ENCODE measurements at regions not wholly inside any gene's neighbourhood (a gene's known extent, or its start where the extent isn't known, plus 50 kb on each side); places are given as distances from the start of the nearest gene placed in this dataset.
"Not testable (repeated sequence)": the region's sequence is repeated elsewhere in the genome, so short reads cannot be mapped to it uniquely, and the experiment has no call there.

DNA sequence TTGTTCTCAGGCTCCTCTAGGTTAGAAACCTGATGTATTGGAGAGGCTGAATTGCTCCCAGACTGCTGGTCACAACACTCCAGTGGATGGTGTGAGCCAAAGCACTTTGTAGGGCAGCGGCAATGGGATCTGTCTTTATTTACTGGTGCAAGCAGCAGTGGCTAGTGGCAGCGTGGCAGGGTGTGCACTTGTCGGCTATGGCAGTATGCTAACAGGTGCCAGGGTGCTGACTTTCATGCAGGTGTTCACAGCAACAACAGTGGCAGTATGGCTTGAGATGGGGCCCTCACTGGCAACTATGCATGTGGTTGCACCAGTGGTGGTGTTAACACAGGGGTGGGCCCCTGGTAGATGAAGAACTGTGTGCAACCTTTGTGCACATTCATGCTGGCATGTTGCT, 347.8 kb downstream of the DSC3 start:
- no peak for DNase-seq

DNA sequence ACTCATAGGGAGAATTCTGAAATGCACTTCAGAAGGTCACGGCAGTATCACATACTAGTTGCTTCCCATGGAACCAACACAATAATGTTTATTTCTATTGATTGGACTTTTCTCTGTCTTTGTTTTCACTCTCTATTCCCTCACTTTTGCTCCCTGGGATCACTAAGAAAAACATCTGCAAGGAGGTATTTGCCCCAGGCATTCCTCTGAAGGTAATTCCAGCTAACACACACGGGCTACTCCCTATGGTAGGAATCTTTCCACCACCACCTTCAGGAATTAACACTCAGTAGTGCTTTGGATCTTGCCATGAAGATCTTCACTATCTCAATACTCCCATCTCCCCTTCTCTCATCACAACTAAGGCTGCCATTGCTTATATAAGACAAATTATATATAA, 353.3 kb downstream of the DSC3 start:
- DNase-seq, result no peak

DNA sequence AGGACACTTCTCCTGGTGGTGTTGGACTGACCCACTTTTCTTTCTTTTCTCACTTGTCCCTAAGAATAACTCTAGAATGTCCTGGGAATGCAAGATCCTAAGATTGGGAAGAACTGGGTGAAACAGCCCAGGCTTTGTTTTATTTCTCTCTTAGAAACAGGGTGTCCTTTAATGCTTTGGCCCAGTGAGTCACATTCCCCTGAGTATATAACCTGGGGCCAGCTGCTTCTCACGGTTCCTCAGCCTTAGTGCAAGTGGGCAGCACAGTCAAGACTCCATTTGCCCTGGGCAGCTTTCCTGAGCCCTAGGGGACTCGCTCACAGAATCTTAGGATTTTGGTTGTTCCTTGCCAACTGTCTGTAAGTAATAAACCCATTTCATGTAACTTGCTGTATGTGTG, 355.0 kb downstream of the DSC3 start:
- DNase-seq, result no peak

DNA sequence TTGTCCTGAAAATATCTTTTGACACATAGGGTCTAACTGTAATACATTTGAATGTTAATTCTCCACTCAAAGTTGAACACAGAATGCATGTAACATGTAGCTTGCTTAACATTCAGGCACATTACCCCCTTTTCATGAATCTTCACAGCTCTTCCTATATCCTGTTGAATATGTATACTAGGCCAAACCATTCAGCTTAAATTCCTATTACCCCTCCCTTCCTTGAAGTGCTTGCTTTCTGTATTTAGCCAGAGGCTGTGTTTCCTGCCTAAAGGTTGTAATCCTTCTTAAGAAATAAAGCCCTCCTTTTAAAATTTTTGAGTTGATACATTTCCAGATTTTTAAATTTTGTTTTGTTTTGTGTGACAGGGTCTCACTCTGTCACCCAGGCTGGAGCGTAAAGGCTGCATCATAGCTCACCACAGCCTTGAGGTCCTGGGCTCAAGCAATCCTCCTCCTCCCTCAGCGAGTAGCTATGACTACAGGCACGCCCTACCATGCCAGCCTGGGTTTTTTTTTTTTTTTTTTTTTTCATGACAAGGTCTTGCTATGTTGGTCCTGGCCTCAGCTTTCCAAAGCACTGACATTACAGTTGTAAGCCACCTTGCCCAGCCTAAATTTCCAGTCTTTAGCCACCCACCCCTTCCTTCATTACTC, 357.6 kb downstream of the DSC3 start:
- no peak for DNase-seq

DNA sequence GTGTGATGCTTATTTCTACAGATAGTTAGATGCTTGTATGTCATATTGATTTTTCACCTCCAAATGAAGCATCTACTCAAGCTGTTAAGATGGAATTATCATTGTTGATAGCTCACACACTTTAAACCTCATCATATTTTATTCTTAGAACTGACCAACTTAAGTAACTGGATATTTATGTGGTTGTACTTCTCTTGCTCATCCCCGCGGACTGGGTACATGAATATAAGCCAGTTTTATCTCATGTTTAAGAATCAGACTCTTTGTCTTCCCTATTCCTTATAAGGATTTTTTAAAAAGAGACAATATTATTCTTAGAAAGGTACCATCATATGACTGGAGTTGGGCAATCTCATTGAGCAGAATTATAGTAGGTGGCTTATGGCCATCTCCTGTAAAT, 358.7 kb downstream of the DSC3 start:
- no peak for DNase-seq

DNA sequence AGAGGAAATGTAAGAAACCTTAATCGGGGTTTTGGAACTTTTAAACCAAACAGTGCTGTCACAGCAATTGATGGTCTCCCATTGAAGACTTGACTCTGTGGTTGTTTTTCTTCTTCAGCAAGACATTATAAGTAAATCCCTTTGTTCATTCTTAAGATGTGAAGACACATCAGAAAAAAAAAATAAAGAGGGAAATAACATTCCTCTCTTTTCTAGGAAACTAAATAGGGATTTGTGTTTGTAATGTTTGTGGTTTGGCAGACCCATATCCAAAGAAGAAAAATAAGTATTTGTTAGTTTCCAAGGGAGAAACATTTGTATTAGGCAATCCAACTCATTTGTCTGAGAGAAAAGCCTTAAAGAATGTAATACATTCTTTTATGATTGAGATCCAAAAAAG, 359.9 kb downstream of the DSC3 start:
- DNase-seq, result no peak

DNA sequence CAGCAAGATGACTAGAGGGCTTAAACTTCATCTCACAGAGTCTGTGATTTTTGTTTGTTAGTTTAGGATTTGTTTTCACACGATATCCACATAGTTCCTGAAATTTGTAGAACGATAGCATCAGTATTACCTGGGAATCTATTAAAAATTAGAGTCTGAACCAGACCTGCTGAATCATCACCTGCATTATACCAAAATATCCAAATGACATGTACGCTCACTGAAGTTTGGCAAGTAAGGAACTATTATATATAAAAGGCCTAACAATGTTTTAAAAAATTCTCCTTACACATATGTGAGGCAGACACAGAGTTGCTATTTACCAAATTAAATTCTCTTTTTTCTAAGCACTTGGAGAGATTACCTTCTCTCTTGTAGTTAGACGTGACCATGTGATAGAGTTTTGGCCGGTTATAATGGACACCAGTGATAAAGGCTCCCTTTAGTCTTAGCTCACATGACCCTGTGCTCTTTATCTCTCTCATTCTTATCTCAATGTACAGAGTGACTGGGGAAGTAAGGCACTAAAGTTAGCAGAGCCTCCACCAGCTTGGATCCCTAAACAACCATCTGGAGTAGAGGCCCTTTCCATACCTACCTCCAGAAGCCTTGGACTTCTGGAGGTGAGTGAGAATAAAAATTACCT, 363.1 kb downstream of the DSC3 start:
- DNase-seq, result no peak

DNA sequence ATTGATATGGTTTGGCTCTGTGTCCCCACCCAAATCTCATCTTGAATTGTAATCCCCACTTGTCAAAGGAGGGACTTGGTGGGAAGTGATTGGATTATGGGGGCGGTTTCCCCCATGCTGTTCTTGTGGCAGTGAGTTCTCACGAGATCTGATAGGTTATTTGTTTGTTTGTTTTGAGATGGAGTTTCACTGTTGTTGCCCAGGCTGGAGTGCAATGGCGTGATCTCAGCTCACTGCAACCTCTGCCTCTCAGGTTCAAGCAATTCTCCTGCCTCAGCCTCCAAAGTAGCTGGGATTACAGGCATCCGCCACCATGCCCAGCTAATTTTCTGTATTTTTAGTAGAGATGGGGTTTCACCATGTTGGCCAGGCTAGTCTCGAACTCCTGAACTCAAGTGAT, 364.7 kb downstream of the DSC3 start:
- DNase-seq, result not testable (repeated sequence)

DNA sequence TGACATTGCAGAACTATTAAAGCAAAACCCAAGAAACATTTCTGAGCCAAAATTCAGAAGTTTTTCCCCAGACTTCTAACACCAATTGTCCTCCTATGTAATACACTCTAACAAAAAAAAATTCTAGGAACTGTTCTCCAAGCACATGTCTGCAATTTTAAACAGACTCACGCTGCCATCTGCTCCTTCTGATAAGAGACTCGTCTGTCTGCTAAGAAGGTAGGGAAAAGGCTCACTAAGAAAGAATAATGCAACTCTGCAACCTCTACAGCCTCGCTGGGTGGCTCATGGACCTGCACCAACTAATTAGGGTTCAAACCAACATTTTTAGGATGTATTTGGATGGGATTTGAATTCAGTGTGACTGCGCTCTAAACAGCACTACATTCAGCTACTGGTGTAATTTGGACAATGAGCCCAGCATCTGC, 366.5 kb downstream of the DSC3 start:
- no peak for DNase-seq

DNA sequence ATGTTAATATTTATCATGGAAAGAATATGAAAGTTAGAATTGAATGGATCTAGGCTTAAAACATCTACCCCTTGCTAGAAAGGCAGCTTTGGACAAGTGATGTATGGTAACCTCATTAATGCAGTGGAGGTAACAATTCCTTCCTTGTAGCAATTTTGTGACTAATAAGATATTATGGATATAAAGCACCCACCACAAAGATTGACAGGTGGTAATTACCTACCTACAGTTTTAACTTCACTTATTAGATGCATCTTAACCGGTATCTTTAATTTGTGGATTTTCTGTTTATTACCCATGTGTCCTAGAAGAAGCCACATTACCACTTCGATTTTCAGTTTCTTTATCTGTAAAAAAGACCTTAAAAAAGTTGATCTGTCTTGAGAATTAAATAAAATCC, 367.0 kb downstream of the DSC3 start:
- DNase-seq, result no peak

DNA sequence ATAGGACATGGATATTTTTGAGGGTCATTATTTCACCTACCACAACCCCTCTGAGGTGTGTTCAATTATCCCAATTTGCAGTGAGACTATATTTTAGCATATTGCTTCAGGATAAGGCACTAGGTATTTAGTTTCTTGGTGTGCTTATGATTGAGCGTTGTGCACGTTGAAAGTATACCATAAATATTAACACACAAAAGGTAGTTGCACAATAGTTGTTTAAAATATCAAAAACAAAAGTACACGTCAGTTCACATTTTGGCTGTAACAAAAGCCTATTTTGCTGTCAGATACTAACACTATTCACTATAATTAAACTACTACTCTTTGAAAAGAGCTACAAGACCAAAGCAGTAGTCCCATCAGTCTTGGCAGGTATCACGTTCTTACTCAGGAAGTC, 367.5 kb downstream of the DSC3 start:
- no peak for DNase-seq

DNA sequence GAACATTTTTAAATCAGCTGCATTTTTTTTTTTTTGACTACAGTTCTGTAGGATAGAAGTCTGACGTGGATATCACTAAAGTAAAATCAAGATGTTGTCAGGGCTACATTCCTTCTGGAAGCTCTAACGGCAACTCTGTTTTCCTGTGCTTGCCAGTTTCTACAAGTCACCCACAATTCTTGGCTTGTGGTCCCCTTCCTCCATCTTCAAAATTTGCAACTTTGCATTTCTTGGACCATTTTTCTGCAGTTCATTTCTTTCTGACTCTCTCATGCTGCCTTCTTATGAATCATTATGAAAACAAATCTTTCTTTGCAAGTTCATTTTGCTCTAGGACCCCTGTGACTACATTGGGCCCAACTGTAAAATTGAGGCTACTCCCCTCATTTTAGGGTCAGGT, 367.9 kb downstream of the DSC3 start:
- DNase-seq, result no peak

DNA sequence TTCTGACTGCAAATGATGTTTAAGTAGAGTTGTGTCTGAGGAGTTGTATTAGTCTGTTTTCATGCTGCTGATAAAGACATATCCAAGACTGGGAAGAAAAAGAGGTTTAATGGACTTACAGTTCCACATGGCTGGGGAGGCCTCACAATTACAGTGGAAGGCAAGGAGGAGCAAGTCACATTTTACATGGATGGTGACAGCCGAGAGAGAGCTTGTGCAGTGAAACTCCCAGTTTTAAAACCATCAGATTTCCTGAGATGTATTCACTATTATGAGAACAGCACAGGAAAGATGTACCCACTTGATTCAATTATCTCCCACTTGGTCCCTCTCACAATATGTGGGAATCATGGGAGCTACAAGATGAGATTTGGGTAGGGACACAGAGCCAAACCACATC, 370.1 kb downstream of the DSC3 start:
- not testable (repeated sequence) for DNase-seq

DNA sequence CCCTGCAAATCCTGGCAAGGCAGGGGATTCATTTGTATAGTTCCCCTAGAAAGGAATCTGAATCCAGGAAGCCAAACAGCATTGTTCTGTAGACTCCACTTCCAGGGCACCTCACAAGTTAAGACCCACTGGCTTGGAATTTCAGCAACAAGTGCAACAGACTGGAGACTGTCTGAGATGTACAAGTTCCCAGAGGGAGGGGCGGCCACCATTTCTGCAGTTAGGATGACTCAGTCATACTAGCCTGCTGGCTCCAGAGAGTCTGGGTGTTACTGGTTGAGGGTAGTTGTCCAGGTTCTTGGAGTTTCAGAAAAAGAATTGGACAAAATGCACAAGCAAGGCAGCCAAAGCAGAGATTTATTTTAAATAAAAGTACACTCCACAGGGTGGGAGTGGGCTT, 384.2 kb downstream of the DSC3 start:
- no peak for DNase-seq

DNA sequence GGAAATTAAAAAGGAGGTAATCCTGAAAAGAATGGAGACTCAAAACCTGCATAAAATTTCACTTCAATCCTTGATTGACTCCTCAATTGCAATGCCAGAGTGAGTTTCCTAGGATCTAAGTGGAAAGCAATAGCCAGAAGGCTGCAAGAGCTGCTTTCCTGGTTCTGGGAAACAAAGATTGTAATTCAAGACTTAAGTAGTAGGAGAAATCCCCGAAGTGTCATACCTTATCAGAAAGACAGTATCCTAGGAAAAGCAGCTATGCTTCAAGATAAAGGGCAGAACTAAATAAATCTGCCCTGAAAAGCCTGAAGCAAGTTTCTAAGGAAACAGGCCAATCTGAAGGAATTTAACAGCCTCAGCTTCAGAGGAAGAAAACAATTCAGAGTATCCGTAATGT, 390.2 kb downstream of the DSC3 start:
- DNase-seq, result no peak

DNA sequence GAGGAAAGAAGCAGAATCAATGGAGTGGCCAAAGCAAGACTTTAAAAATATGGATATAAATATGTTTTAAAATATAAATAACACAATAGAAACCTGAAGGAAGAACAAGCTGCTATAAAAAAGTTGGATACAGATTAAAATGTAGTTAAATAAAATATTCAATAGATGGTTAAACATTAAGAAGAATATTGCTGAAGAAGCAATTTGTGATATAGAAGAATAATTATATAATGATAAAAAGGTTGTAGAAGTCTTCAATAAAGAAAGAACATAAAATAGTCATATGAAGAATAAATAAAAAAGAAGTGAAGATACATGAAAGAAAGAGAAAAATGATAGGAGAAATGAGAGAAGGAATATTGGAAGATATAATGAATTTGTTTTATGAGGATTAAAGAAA, 392.0 kb downstream of the DSC3 start:
- DNase-seq, result no peak

DNA sequence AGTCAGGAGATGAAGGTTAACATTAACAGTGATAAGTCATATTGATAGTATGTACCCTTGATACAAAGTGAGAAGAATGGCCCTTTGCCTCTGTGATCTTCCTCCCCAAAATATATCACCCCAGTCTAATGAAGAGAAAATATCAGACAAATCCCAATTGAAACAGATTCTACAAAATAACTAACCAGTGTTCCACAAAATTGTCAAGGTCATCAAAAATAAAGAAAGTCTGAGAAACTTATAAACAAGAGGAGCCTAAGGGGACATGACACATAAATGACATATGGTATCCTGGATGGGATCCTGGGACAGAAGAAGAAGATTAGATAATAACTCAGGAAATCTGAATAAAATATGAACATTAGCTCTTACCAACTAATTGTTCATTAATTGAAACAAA, 398.4 kb downstream of the DSC3 start:
- no peak for DNase-seq

DNA sequence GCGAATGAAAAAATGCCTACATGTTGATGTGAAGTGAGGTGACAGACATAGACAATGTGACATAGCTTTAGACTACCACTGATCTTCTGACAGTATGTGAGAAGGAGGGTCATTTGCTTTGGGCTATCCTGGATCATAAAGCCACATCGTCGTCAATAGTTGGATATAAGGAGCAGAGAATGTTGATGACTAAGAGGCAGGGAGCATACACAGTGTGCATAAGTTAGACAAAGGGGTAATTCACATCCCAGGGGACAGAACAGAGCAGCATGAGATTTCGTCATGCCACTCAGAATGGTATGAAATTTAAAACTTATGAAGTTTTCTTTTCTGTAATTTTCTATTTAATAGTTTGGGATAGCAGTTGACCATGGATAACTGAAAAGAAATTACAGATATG, 403.2 kb downstream of the DSC3 start:
- DNase-seq, result no peak

DNA sequence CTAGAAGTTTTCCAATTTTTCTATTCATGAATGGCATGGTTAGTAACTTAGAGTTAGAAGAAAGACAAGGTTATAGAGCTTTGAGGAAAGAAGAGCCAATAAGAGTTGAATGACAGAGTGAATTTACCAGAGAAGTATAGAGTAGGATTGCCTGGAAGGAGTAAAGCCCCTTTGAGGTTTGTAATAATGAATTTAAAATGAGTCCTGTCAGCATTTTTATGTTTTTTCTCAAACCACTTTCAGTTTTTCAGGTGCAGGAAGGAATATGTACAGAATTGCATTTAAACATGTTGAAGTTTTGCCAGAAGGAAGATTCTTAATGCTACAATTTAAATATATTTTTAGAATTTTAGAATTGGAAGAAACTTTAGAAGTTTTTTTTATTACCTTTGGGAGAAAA, 408.3 kb downstream of the DSC3 start:
- no peak for DNase-seq

DNA sequence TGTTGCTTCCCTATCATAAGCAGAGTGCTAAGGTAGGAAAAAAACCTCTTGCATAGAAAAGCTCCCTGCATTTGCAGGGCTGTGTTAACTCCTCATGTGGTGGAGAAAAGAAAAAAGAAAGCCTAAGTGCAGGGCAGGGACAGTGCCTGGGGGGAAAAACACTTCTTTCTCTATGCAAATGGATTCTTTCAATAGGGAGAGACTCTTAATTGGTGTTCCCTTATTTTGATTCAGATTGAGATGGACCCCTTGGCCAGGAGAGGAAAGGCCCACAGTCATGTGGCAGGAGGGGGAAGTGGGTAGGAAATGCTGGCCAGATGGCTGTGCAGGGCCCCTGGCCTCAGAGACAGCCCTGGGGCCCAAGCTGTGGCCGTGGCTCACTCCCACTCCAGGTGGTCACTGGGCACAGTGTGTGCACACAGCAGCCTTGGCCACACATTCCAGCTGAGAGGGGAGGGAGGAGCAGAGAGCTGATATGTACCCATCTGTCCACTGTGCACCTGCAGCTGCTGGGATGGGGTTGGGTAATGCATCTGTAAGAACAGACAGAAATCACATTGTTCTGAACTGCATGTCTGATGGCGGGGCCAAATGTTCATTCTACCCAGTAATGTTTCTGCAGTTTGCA, 410.4 kb downstream of the DSC3 start:
- no peak for DNase-seq

DNA sequence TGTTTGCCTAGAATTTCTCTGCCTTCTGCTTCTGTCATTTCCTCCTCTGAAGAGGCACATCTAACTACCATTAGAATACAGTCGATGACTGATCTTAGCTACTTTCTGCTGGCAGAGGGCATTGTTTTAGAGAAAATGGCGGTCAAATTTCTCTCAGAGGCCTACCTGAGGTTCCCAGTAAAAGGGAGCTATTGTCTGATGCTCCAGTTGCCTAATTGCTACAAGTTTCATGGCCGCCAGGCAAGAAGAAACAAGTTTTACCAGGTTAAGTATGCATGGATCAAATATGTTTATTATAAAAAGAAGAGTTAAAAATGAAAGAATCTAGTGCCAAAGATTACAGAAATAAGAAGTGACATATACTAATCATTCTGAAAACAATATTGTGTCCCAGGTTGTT, 416.6 kb downstream of the DSC3 start:
- no peak for DNase-seq

DNA sequence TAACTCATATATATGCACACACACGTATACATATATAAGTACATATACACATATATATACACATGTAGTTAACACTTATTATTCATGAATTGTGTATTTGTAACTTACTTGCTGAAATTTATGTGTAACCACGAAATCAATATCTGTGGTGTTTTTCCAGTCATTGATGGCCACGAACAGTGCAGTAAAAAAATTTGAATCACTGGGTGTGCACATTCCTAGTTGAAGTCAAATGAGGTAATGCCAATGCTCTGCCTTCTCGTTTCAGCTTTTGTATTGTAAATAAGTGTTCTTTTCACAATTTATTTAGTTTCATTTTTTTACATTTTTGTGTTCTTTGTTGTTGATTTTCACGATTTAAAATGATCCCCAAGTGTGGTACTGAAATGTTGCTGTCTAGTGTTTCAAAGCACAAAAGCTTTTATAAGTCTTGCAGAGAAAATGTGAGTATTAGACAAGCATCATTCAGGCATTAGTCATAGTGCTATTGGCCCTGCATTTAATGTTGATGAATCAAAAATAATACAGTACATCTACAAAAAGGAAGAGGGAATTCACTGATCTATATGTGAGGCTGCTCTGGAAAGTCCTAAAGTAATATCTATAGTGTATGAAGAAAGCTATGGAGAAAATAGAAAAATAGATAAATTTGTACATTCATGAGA, 419.0 kb downstream of the DSC3 start:
- no peak for DNase-seq

DNA sequence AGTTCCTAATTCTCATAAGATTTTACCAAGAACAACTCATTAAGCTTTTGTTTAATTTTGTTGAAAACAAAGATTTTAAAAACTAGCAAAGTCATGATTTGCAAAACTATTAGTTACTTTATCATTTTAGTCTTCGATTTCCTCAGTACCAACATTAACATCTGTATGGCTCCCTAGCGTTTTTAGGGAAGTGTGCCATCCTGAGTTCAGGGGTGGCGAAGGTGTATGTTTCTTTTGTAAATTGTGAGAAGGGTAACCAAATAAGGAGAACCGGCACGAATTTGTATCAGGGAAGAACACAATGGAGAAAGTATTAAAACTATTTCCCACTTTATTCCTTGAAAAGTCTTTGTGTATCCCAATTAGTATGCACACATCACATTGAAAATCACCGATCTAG, 419.9 kb downstream of the DSC3 start:
- no peak for DNase-seq

DNA sequence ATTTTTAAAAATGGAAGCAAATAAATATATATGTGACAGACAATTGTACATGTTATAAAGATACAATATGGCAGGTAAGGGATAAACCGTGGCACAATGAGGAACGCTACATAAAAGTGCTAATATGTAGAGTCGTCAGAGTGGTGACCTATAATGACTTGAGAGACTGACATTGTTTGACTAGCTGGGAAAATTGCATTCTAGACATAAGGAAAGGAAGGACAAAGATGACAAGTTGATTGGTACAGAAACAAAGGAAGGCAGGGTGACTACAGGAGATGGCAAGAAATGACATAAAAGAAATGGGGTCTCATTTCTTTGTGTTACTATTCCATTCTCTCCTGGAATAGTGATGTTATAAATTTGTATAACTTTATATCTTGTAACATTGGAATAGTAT, 420.4 kb downstream of the DSC3 start:
- no peak for DNase-seq
